Endodermal cell (in vitro differentiated cells): ENCODE measurements at regions not wholly inside any gene's neighbourhood (a gene's known extent, or its start where the extent isn't known, plus 50 kb on each side); places are given as distances from the start of the nearest gene placed in this dataset.
"Not testable (repeated sequence)": the region's sequence is repeated elsewhere in the genome, so short reads cannot be mapped to it uniquely, and the experiment has no call there.

Source experiments
- DNase-seq: peaks from one replicate; pipeline ENCODE4 v3.0.0-alpha.2; 2017
- H3K27ac ChIP-seq: 2 replicates; pipeline ENCODE4 v1.5.1; 2013; ENCODE audit warnings: mild to moderate bottlenecking, low read depth, low read length, moderate library complexity
- H3K27me3 ChIP-seq: 2 replicates; pipeline ENCODE4 v1.6.1; 2013; ENCODE audit warnings: mild to moderate bottlenecking, low read length, moderate library complexity; ENCODE audit not compliant: insufficient read depth, control insufficient read depth, poor library complexity, severe bottlenecking
- H3K36me3 ChIP-seq: 2 replicates; pipeline ENCODE4 v1.7.0; 2013; ENCODE audit warnings: mild to moderate bottlenecking, low read length, moderate library complexity; ENCODE audit not compliant: control insufficient read depth, insufficient read depth
- H3K4me1 ChIP-seq: one replicate; pipeline ENCODE4 v1.7.0; 2013; ENCODE audit warnings: low read length; ENCODE audit not compliant: control insufficient read depth, insufficient read depth
- H3K4me3 ChIP-seq: 2 replicates; pipeline ENCODE4 v1.5.1; 2013; ENCODE audit warnings: mild to moderate bottlenecking, low read length, moderate library complexity
- H3K9ac ChIP-seq: 2 replicates; pipeline ENCODE4 v1.6.1; 2013; ENCODE audit warnings: mild to moderate bottlenecking, low read length, moderate library complexity; ENCODE audit not compliant: poor library complexity, severe bottlenecking; ENCODE audit errors: extremely low read depth
- H3K9me3 ChIP-seq: 2 replicates; pipeline ENCODE4 v1.6.1; 2013; ENCODE audit warnings: mild to moderate bottlenecking, low read length, moderate library complexity; ENCODE audit not compliant: control insufficient read depth
- H3K27ac Mint-ChIP-seq: 2 replicates; pipeline ENCODE4 v1.8.0; 2020; ENCODE audit warnings: mixed read lengths
- H3K27me3 Mint-ChIP-seq: 2 replicates; pipeline ENCODE4 v1.8.0; 2021; ENCODE audit warnings: mild to moderate bottlenecking, mixed read lengths; ENCODE audit not compliant: insufficient read depth
- H3K36me3 Mint-ChIP-seq: 2 replicates; pipeline ENCODE4 v1.8.0; 2020; ENCODE audit warnings: low read depth, mixed read lengths
- H3K4me1 Mint-ChIP-seq: 2 replicates; pipeline ENCODE4 v1.8.0; 2020; ENCODE audit warnings: mixed read lengths
- H3K4me3 Mint-ChIP-seq: 2 replicates; pipeline ENCODE4 v1.8.0; 2020; ENCODE audit warnings: mild to moderate bottlenecking, moderate library complexity, mixed read lengths
- H3K9me3 Mint-ChIP-seq: 2 replicates; pipeline ENCODE4 v1.8.0; 2020; ENCODE audit warnings: mild to moderate bottlenecking, mixed read lengths
- WGBS, 2 experiments: methylation state at CpG; one replicate each; pipeline versions ENCODE4 v1.1.5 to v1.1.7; 2013; ENCODE audit warnings: missing lambda C conversion rate in 2 of 2, mixed read lengths in 1 of 2; ENCODE audit not compliant: insufficient coverage in 1 of 2, insufficient read length in 1 of 2; 5-methylcytosine and 5-hydroxymethylcytosine counted together
- TF ChIP-seq, protein P1 (sequence below): fragments of 200-600 bp; sonication (generic); conservative IDR thresholded peaks from 2 replicates; pipeline ENCODE4 v1.5.0; 2021; ENCODE audit warnings: antibody characterized with exemption, mild to moderate bottlenecking

DNA sequence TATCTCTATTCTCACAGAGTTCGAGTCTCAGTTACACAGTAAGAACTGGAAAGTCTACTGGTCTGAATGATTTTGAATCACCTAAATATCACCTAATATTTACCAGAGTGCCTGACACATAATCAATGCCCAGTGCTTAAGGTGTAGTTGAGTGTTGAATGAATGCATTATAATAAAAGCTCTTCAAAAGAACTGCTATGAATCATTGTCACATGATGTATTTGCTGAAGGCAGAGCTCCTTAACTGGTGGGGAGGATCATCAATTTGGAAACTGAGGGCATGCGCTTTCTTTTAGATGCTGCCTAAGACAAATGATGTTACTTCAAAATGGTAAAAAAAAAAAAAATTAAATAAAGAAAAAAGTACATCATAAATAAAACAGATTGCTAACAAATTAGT, 359.4 kb upstream of the KIF2B start:
- TF ChIP-seq, protein P1, sequence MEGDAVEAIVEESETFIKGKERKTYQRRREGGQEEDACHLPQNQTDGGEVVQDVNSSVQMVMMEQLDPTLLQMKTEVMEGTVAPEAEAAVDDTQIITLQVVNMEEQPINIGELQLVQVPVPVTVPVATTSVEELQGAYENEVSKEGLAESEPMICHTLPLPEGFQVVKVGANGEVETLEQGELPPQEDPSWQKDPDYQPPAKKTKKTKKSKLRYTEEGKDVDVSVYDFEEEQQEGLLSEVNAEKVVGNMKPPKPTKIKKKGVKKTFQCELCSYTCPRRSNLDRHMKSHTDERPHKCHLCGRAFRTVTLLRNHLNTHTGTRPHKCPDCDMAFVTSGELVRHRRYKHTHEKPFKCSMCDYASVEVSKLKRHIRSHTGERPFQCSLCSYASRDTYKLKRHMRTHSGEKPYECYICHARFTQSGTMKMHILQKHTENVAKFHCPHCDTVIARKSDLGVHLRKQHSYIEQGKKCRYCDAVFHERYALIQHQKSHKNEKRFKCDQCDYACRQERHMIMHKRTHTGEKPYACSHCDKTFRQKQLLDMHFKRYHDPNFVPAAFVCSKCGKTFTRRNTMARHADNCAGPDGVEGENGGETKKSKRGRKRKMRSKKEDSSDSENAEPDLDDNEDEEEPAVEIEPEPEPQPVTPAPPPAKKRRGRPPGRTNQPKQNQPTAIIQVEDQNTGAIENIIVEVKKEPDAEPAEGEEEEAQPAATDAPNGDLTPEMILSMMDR: no peak
- Mint-ChIP-seq H3K27me3 (no peaks in the 10 kb centered on the region), H3K9me3 (peaks cover 24% of the 10 kb centered on the region), H3K4me3 (no peak overlapping the region), H3K27ac (no peak overlapping the region), H3K36me3 (peaks cover 12% of the 10 kb centered on the region), H3K4me1 (no peaks in the 10 kb centered on the region)
- DNase-seq: no peak
- Histone ChIP-seq H3K27ac (no peak overlapping the region), H3K27me3 (no peaks in the 10 kb centered on the region), H3K9ac (no peak overlapping the region), H3K4me3 (no peak overlapping the region), H3K9me3 (peaks cover 17% of the 10 kb centered on the region), H3K4me1 (no peaks in the 10 kb centered on the region), H3K36me3 (no peaks in the 10 kb centered on the region)
- 95% methylated on average over 2 of the region's 2 CpGs; no CpG with 5 or more reads in 1 of the 2 experiments for WGBS, 2 experiments

DNA sequence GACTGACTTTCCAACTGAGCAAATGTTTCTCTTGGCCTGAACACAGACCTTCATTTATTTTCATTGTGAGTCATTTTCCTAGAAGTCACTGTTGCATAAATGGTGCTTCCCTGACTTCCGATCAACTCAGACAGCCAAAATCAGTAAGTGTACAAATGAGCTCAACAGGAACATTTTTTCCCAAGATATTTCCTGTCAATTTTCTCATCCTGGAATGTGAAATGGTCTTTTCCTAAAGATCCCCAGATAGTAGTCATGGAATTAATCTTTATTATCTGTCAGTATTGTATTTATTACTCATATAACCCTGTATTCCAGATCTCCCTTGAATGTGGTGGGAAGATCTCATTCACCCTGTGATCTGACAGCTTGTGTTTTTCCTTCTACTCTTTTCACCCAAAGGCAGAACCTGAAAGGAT, 360.3 kb upstream of the KIF2B start:
- Histone ChIP-seq H3K9ac (no peak overlapping the region), H3K27me3 (no peaks in the 10 kb centered on the region), H3K4me1 (no peaks in the 10 kb centered on the region), H3K9me3 (peaks cover 24% of the 10 kb centered on the region), H3K4me3 (no peak overlapping the region), H3K27ac (no peak overlapping the region), H3K36me3 (no peaks in the 10 kb centered on the region)
- no peak for DNase-seq
- H3K27me3 Mint-ChIP-seq: no peaks in the 10 kb centered on the region
- no peaks in the 10 kb centered on the region for H3K4me1 Mint-ChIP-seq
- TF ChIP-seq, protein P1: no peak
- peaks cover 12% of the 10 kb centered on the region for H3K36me3 Mint-ChIP-seq
- WGBS, 2 experiments: 94 to 100% methylated on average over 1 of the region's 1 CpG
- H3K4me3 Mint-ChIP-seq: no peak overlapping the region
- H3K27ac Mint-ChIP-seq: no peak overlapping the region
- H3K9me3 Mint-ChIP-seq: peaks cover 31% of the 10 kb centered on the region

DNA sequence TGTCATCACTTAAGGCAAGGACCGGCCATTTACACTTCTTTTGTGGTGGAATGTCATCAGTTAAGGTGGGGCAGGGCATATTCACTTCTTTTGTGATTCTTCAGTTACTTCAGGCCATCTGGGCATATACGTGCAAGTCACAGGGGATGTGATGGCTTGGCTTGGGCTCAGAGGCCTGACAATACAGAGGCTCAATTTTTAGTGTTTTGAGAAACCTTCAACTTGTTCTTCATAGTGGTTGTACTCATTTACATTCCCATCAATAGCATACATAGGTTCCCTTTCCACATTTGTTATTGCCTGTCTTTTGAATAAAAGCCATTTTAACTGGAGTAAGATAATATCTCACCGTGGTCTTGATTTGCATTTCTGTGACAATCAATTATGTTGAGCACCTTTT, 366.8 kb upstream of the KIF2B start:
- H3K27me3 ChIP-seq: not testable (repeated sequence)
- 0 to 63% methylated on average over 1 to 2 of the region's 3 CpGs for WGBS, 2 experiments

GRCh38 chr17:53454337-53454736, 368.4 kb upstream of the KIF2B start:
- peaks cover 18% of the 10 kb centered on the region for H3K4me1 Mint-ChIP-seq
- Histone ChIP-seq H3K9me3 (peaks cover 16% of the 10 kb centered on the region), H3K4me3 (no peak overlapping the region), H3K9ac (no peak overlapping the region), H3K4me1 (no peaks in the 10 kb centered on the region), H3K36me3 (no peaks in the 10 kb centered on the region), H3K27me3 (no peaks in the 10 kb centered on the region), H3K27ac (no peak overlapping the region)
- H3K27me3 Mint-ChIP-seq: no peaks in the 10 kb centered on the region
- H3K9me3 Mint-ChIP-seq: peaks cover 28% of the 10 kb centered on the region
- DNase-seq: no peak
- H3K36me3 Mint-ChIP-seq: peaks cover 9% of the 10 kb centered on the region
- TF ChIP-seq, protein P1: no peak
- no peak overlapping the region for H3K4me3 Mint-ChIP-seq
- WGBS, 2 experiments: 10% methylated on average over 2 of the region's 2 CpGs; no CpG with 5 or more reads in 1 of the 2 experiments
- H3K27ac Mint-ChIP-seq: peak overlapping the region; percentile 50

More for the DNA sequence above, 366.8 kb upstream of the KIF2B start:
- not testable (repeated sequence) for H3K36me3 ChIP-seq, H3K9ac ChIP-seq, H3K27me3 Mint-ChIP-seq, H3K4me3 ChIP-seq, H3K4me1 ChIP-seq, H3K27ac ChIP-seq, H3K4me3 Mint-ChIP-seq, DNase-seq
- H3K9me3 Mint-ChIP-seq: peaks cover 40% of the 10 kb centered on the region
- peaks cover 12% of the 10 kb centered on the region for H3K36me3 Mint-ChIP-seq
- peaks cover 24% of the 10 kb centered on the region for H3K9me3 ChIP-seq
- H3K4me1 Mint-ChIP-seq: peaks cover 18% of the 10 kb centered on the region
- peak overlapping the region; percentile 45 for H3K27ac Mint-ChIP-seq
